ENCODE measurements at regions not wholly inside any gene's neighbourhood (a gene's known extent, or its start where the extent isn't known, plus 50 kb on each side); places are given as distances from the start of the nearest gene placed in this dataset.
"Not testable (repeated sequence)": the region's sequence is repeated elsewhere in the genome, so short reads cannot be mapped to it uniquely, and the experiment has no call there.

GRCh38 chr6:27668442-27669294 lies 195.8 kb upstream of the ZNF184 start:
- ChIA-PET POLR2A (interaction anchor here (1.4 kb wide), 1 partner anchor 224 kb away, joined by 3 read pairs; a partner anchor contains a TSS), CTCF (interaction anchor here (0.9 to 4.2 kb wide), 7 partner anchors 9 to 150 kb away, joined by 3 to 20 read pairs (median 4); no protein-coding TSS in a partner anchor)
- no peak for TF ChIP-seq CTCF (IDR thresholded peaks at IDR 0.05; ENCODE audit: control extremely low read depth, extremely low read depth, low read depth, missing control alignments)
- DNase-seq (ENCODE audit: extremely low spot score), result peak; percentile 53

GRCh38 chr6:27667657-27668441 lies 194.9 kb upstream of the ZNF184 start:
- ChIA-PET POLR2A (interaction anchor here (1.4 kb wide), 1 partner anchor 225 kb away, joined by 3 read pairs; a partner anchor contains a TSS), CTCF (interaction anchor here (1.0 to 3.0 kb wide), 3 partner anchors 8 to 85 kb away, joined by 3 to 20 read pairs (median 5); no protein-coding TSS in a partner anchor)
- DNase-seq (ENCODE audit: extremely low spot score), result peak; percentile 20
- no peak for TF ChIP-seq CTCF (IDR thresholded peaks at IDR 0.05; ENCODE audit: control extremely low read depth, extremely low read depth, low read depth, missing control alignments)

- POLR2A ChIA-PET, result no interaction called here
- DNase-seq (ENCODE audit: extremely low spot score), result no peak
- TF ChIP-seq CTCF (IDR thresholded peaks at IDR 0.05; ENCODE audit: control extremely low read depth, extremely low read depth, low read depth, missing control alignments), result no peak
- CTCF ChIA-PET, result no interaction called here
Observed at GRCh38 chr6:27667016-27667656, 194.2 kb upstream of the ZNF184 start.

GRCh38 chr6:27662769-27663168 lies 189.9 kb upstream of the ZNF184 start:
- no peak for TF ChIP-seq CTCF (IDR thresholded peaks at IDR 0.05; ENCODE audit: control extremely low read depth, extremely low read depth, low read depth, missing control alignments)
- CTCF ChIA-PET, result interaction anchor here (0.9 to 1.5 kb wide), 4 partner anchors 11 to 90 kb away, joined by 3 to 4 read pairs (median 4); no protein-coding TSS in a partner anchor
- POLR2A ChIA-PET, result no interaction called here
- peak; percentile 13 for DNase-seq (ENCODE audit: extremely low spot score)

GRCh38 chr6:27662212-27662611 lies 189.3 kb upstream of the ZNF184 start:
- POLR2A ChIA-PET; DNase-seq (ENCODE audit: extremely low spot score): not testable (repeated sequence)
- CTCF ChIA-PET, result interaction anchor here (0.9 to 1.5 kb wide), 4 partner anchors 12 to 90 kb away, joined by 3 to 4 read pairs (median 4); no protein-coding TSS in a partner anchor

GRCh38 chr6:27653143-27653825 lies 180.4 kb upstream of the ZNF184 start:
- CTCF ChIA-PET; DNase-seq (ENCODE audit: extremely low spot score); POLR2A ChIA-PET: not testable (repeated sequence)

- TF ChIP-seq CTCF (IDR thresholded peaks at IDR 0.05; ENCODE audit: control extremely low read depth, extremely low read depth, low read depth, missing control alignments), result no peak
- CTCF ChIA-PET, result no interaction called here
- no peak for DNase-seq (ENCODE audit: extremely low spot score)
- POLR2A ChIA-PET, result no interaction called here
Observed at GRCh38 chr6:27651371-27651732, 178.4 kb upstream of the ZNF184 start.
